OCI-LY7 (cell line): ENCODE measurements at regions not wholly inside any gene's neighbourhood (a gene's known extent, or its start where the extent isn't known, plus 50 kb on each side); places are given as distances from the start of the nearest gene placed in this dataset.

Source experiments
- BruUV-seq: library from RNA; stranded (reverse); fragments of 400-500 nt; replicated peaks from 2 replicates; lab custom pipeline; 2021; lab: Mats Ljungman, UMichigan
- CTCF ChIA-PET: fragments of 300-600 bp; sonication (Branson Sonifier 250); formaldehyde crosslinking; loops from one replicate; lab custom pipeline; 2022; ENCODE audit warnings: antibody characterized with exemption; ENCODE audit not compliant: unreplicated experiment; lab: Charles Lee
- POLR2A ChIA-PET: fragments of 300-600 bp; sonication (Branson Sonifier 250); formaldehyde crosslinking; loops from one replicate; lab custom pipeline; 2022; ENCODE audit warnings: antibody characterized with exemption; lab: Charles Lee
- DNase-seq: peaks from one replicate; pipeline ENCODE4 v3.0.0-alpha.2; 2015; ENCODE audit warnings: low spot score
- H2AFZ ChIP-seq: fragments of 200-600 bp; sonication (generic), shearing (Covaris generic); 2 replicates; pipeline ENCODE4 v1.6.1; 2014; ENCODE audit warnings: mild to moderate bottlenecking, antibody characterized with exemption, low read length, moderate library complexity
- H3K27ac ChIP-seq: fragments of 200-600 bp; sonication (generic); 2 replicates; pipeline ENCODE4 v1.5.1; 2014; ENCODE audit warnings: mixed run types, low read depth, mild to moderate bottlenecking, moderate library complexity, low read length, inconsistent platforms; ENCODE audit not compliant: poor library complexity, severe bottlenecking
- H3K36me3 ChIP-seq: fragments of 200-600 bp; sonication (generic); 2 replicates; pipeline ENCODE4 v1.6.1; 2014; ENCODE audit warnings: mild to moderate bottlenecking, antibody characterized with exemption, low read length, moderate library complexity, mixed read lengths; ENCODE audit not compliant: insufficient read depth
- H3K4me1 ChIP-seq: fragments of 200-600 bp; sonication (generic); 2 replicates; pipeline ENCODE4 v1.5.1; 2014; ENCODE audit warnings: mild to moderate bottlenecking, low read length; ENCODE audit not compliant: insufficient read depth, poor library complexity, severe bottlenecking
- H3K4me2 ChIP-seq: fragments of 200-600 bp; sonication (generic); 2 replicates; pipeline ENCODE4 v1.6.1; 2014; ENCODE audit warnings: mild to moderate bottlenecking, low read length
- H3K4me3 ChIP-seq: fragments of 200-600 bp; sonication (generic); 2 replicates; pipeline ENCODE4 v1.5.1; 2014; ENCODE audit warnings: mild to moderate bottlenecking, low read depth, low read length; ENCODE audit not compliant: poor library complexity, severe bottlenecking
- H3K79me2 ChIP-seq: fragments of 200-600 bp; sonication (generic); 2 replicates; pipeline ENCODE4 v1.6.1; 2016; ENCODE audit warnings: low read depth, mild to moderate bottlenecking, low read length, moderate library complexity, mixed read lengths; ENCODE audit not compliant: insufficient read depth
- H3K9me2 ChIP-seq: fragments of 200-600 bp; sonication (generic); 2 replicates; pipeline ENCODE4 v1.6.1; 2016; ENCODE audit warnings: mild to moderate bottlenecking, low read length, mixed read lengths; ENCODE audit not compliant: insufficient read depth
- H3K9me3 ChIP-seq: fragments of 200-600 bp; sonication (generic); 2 replicates; pipeline ENCODE4 v1.6.1; 2014; ENCODE audit warnings: mild to moderate bottlenecking, mixed run types, low read length, mixed read lengths
- H4K20me1 ChIP-seq: fragments of 200-600 bp; sonication (generic); 2 replicates; pipeline ENCODE4 v1.6.1; 2014; ENCODE audit warnings: mild to moderate bottlenecking, antibody characterized with exemption, low read length, moderate library complexity, mixed read lengths; ENCODE audit not compliant: insufficient read depth
- CTCF ChIP-seq: fragments of 200-600 bp; sonication (generic); conservative IDR thresholded peaks from 2 replicates; pipeline ENCODE4 v1.5.1; 2014; ENCODE audit warnings: mild to moderate bottlenecking, antibody characterized with exemption, low read length, moderate library complexity, mixed read lengths
- EZH2phosphoT487 ChIP-seq: fragments of 200-600 bp; sonication (generic); IDR thresholded peaks from 2 replicates; pipeline ENCODE4 v1.6.1; 2018; ENCODE audit warnings: low read depth, borderline replicate concordance, mild to moderate bottlenecking, mixed run types, antibody characterized with exemption, low read length, moderate library complexity, mixed read lengths
- intact Hi-C: fragments of 100-400 bp; cut with micrococcal nuclease; formaldehyde crosslinking; loops from one replicate; pipeline ENCODE4 v1.10.0; 2022; ENCODE audit not compliant: unreplicated experiment

- DNase-seq, result no peak
- Histone ChIP-seq H3K36me3 (no peaks in the 10 kb centered on the region), H3K79me2 (no peaks in the 10 kb centered on the region), H3K4me1 (no peaks in the 10 kb centered on the region), H3K9me3 (no peaks in the 10 kb centered on the region), H3K4me3 (no peak overlapping the region), H3K9me2 (no peaks in the 10 kb centered on the region), H3K27ac (no peak overlapping the region), H2AFZ (no peak overlapping the region), H4K20me1 (no peaks in the 10 kb centered on the region), H3K4me2 (no peak overlapping the region)
- CTCF ChIA-PET, result no interaction called here
- intact Hi-C loops, result no loop called here
- POLR2A ChIA-PET, result no interaction called here
- BruUV-seq, result no TSS peak
- TF ChIP-seq CTCF, result no peak
- no peak for TF ChIP-seq EZH2phosphoT487
Measured at GRCh38 chr10:3698312-3698711, 86.7 kb downstream of the KLF6 start.

GRCh38 chr10:3693698-3694080 is 91.3 kb downstream of the KLF6 start:
- TF ChIP-seq EZH2phosphoT487 (no peak), CTCF (no peak)
- H3K36me3 ChIP-seq, result no peaks in the 10 kb centered on the region
- intact Hi-C loops, result no loop called here
- H3K27ac ChIP-seq, result no peak overlapping the region
- CTCF ChIA-PET, result no interaction called here
- no peaks in the 10 kb centered on the region for H3K9me3 ChIP-seq
- no peaks in the 10 kb centered on the region for H3K79me2 ChIP-seq
- no peaks in the 10 kb centered on the region for H3K4me1 ChIP-seq
- no peaks in the 10 kb centered on the region for H4K20me1 ChIP-seq
- no peaks in the 10 kb centered on the region for H3K9me2 ChIP-seq
- no peak for DNase-seq
- no TSS peak for BruUV-seq
- H3K4me3 ChIP-seq, result no peak overlapping the region
- POLR2A ChIA-PET, result no interaction called here
- H2AFZ ChIP-seq, result no peak overlapping the region
- H3K4me2 ChIP-seq, result no peak overlapping the region

- Histone ChIP-seq H3K9me2 (no peaks in the 10 kb centered on the region), H3K4me3 (no peak overlapping the region), H3K4me1 (no peaks in the 10 kb centered on the region), H3K79me2 (no peaks in the 10 kb centered on the region), H4K20me1 (no peaks in the 10 kb centered on the region), H3K36me3 (no peaks in the 10 kb centered on the region), H3K9me3 (no peaks in the 10 kb centered on the region), H3K4me2 (no peak overlapping the region), H2AFZ (no peak overlapping the region), H3K27ac (no peak overlapping the region)
- DNase-seq, result no peak
- intact Hi-C loops, result no loop called here
- TF ChIP-seq CTCF (no peak), EZH2phosphoT487 (no peak)
- POLR2A ChIA-PET, result no interaction called here
- CTCF ChIA-PET, result no interaction called here
- no TSS peak for BruUV-seq
Measured at GRCh38 chr10:3693022-3693697, 91.8 kb downstream of the KLF6 start.
